HG02610 (cell line): ENCODE measurements at regions not wholly inside any gene's neighbourhood (a gene's known extent, or its start where the extent isn't known, plus 50 kb on each side); places are given as distances from the start of the nearest gene placed in this dataset.
"Not testable (repeated sequence)": the region's sequence is repeated elsewhere in the genome, so short reads cannot be mapped to it uniquely, and the experiment has no call there.

Experiments
- ATAC-seq: cut with Tn5 transposase; IDR thresholded peaks from one replicate; pipeline ENCODE4 v1.9.1; 2021; ENCODE audit warnings: mild to moderate bottlenecking, moderate library complexity; ENCODE audit not compliant: unreplicated experiment

GRCh38 chr10:109215291-109216075 is 707.8 kb downstream of the XPNPEP1 start:
- no peak for ATAC-seq

- ATAC-seq = not testable (repeated sequence)
These were observed 708.4 kb downstream of the XPNPEP1 start for GRCh38 chr10:109214891-109215290.

- no peak for ATAC-seq
These were observed 716.0 kb downstream of the XPNPEP1 start for GRCh38 chr10:109207361-109207760.

GRCh38 chr10:109205929-109206585 is 717.3 kb downstream of the XPNPEP1 start:
- ATAC-seq = no peak

- no peak for ATAC-seq
These were observed 719.5 kb downstream of the XPNPEP1 start for GRCh38 chr10:109203646-109204353.

- ATAC-seq = no peak
These were observed 721.2 kb downstream of the XPNPEP1 start for GRCh38 chr10:109202111-109202510.

- ATAC-seq = no peak
These were observed 722.7 kb downstream of the XPNPEP1 start for GRCh38 chr10:109200646-109201045.

GRCh38 chr10:109191823-109192222 is 731.5 kb downstream of the XPNPEP1 start:
- no peak for ATAC-seq

GRCh38 chr10:109191341-109191740 is 732.0 kb downstream of the XPNPEP1 start:
- ATAC-seq = no peak

- no peak for ATAC-seq
These were observed 735.6 kb downstream of the XPNPEP1 start for GRCh38 chr10:109187677-109188076.

- no peak for ATAC-seq
These were observed 739.9 kb downstream of the XPNPEP1 start for GRCh38 chr10:109183366-109183765.

GRCh38 chr10:109178591-109178990 is 744.7 kb downstream of the XPNPEP1 start:
- ATAC-seq = no peak

GRCh38 chr10:109174526-109174925 is 748.8 kb downstream of the XPNPEP1 start:
- ATAC-seq = no peak

- ATAC-seq = no peak
These were observed 749.4 kb downstream of the XPNPEP1 start for GRCh38 chr10:109173937-109174336.

- ATAC-seq = no peak
These were observed 750.2 kb downstream of the XPNPEP1 start for GRCh38 chr10:109173121-109173520.

- no peak for ATAC-seq
These were observed 756.4 kb downstream of the XPNPEP1 start for GRCh38 chr10:109166935-109167334.

- no peak for ATAC-seq
These were observed 764.0 kb downstream of the XPNPEP1 start for GRCh38 chr10:109159351-109159750.

GRCh38 chr10:109156396-109156795 is 766.9 kb downstream of the XPNPEP1 start:
- no peak for ATAC-seq

GRCh38 chr10:109149666-109150350 is 773.5 kb downstream of the XPNPEP1 start:
- no peak for ATAC-seq

GRCh38 chr10:109127363-109127762 is 795.9 kb downstream of the XPNPEP1 start:
- no peak for ATAC-seq

- no peak for ATAC-seq
These were observed 796.8 kb downstream of the XPNPEP1 start for GRCh38 chr10:109126541-109126940.
